ENCODE measurements at regions not wholly inside any gene's neighbourhood (a gene's known extent, or its start where the extent isn't known, plus 50 kb on each side); places are given as distances from the start of the nearest gene placed in this dataset.
A peak's percentile ranks its signal among the peaks of the same experiment; 100 is the strongest.

GRCh38 chr3:71991681-71992080 is 206.7 kb upstream of the PROK2 start:
- no peak for TF ChIP-seq CTCF (IDR thresholded peaks at IDR 0.05)
- Histone ChIP-seq H3K4me1 (no peaks in the 10 kb centered on the region), H3K36me3 (no peaks in the 10 kb centered on the region), H3K9me3 (no peaks in the 10 kb centered on the region), H3K27ac (no peak overlapping the region), H3K4me3 (no peak overlapping the region), H3K27me3 (no peaks in the 10 kb centered on the region)
- ATAC-seq (peak in 2 of 4 donors; percentile 42 to 60), DNase-seq (no peak), FAIRE-seq (no peak)
- intact Hi-C loops (cut with DNase I) = no loop called here
- WGBS, 2 donors = 54 to 63% methylated on average over 2 of the region's 2 CpGs

- H3K4me1 ChIP-seq = no peaks in the 10 kb centered on the region
- no peak for ATAC-seq
- H3K27me3 ChIP-seq = no peaks in the 10 kb centered on the region
- intact Hi-C loops (cut with DNase I) = no loop called here
- no peak for TF ChIP-seq CTCF (IDR thresholded peaks at IDR 0.05)
- no peak for FAIRE-seq
- H3K4me3 ChIP-seq = no peak overlapping the region
- no peaks in the 10 kb centered on the region for H3K9me3 ChIP-seq
- WGBS, 2 donors = 71 to 93% methylated on average over 3 of the region's 3 CpGs
- no peak for DNase-seq
- no peaks in the 10 kb centered on the region for H3K36me3 ChIP-seq
- H3K27ac ChIP-seq = no peak overlapping the region
Measured at GRCh38 chr3:71991046-71991445, 206.1 kb upstream of the PROK2 start.

- Histone ChIP-seq H3K36me3 (no peaks in the 10 kb centered on the region), H3K4me1 (no peaks in the 10 kb centered on the region), H3K4me3 (no peak overlapping the region), H3K9me3 (no peaks in the 10 kb centered on the region), H3K27me3 (no peaks in the 10 kb centered on the region), H3K27ac (no peak overlapping the region)
- no peak for TF ChIP-seq CTCF (IDR thresholded peaks at IDR 0.05)
- intact Hi-C loops (cut with DNase I) = no loop called here
- FAIRE-seq (no peak), ATAC-seq (no peak), DNase-seq (no peak)
Measured at GRCh38 chr3:71990545-71990944, 205.6 kb upstream of the PROK2 start.

GRCh38 chr3:71989165-71989564 is 204.2 kb upstream of the PROK2 start:
- intact Hi-C loops (cut with DNase I) = no loop called here
- FAIRE-seq (no peak), DNase-seq (no peak), ATAC-seq (no peak)
- H3K4me3 ChIP-seq = no peak overlapping the region
- 72 to 82% methylated on average over 4 of the region's 4 CpGs for WGBS, 2 donors
- no peaks in the 10 kb centered on the region for H3K27me3 ChIP-seq
- no peak overlapping the region for H3K27ac ChIP-seq
- no peaks in the 10 kb centered on the region for H3K4me1 ChIP-seq
- no peak for TF ChIP-seq CTCF (IDR thresholded peaks at IDR 0.05)
- H3K36me3 ChIP-seq = no peaks in the 10 kb centered on the region
- H3K9me3 ChIP-seq = no peaks in the 10 kb centered on the region

- FAIRE-seq (no peak), DNase-seq (no peak), ATAC-seq (peak in 1 of 4 donors; percentile 27)
- Histone ChIP-seq H3K9me3 (no peaks in the 10 kb centered on the region), H3K4me3 (no peak overlapping the region), H3K27ac (no peak overlapping the region), H3K27me3 (no peaks in the 10 kb centered on the region), H3K36me3 (no peaks in the 10 kb centered on the region), H3K4me1 (no peaks in the 10 kb centered on the region)
- intact Hi-C loops (cut with DNase I) = no loop called here
- 83 to 92% methylated on average over 5 of the region's 5 CpGs for WGBS, 2 donors
- no peak for TF ChIP-seq CTCF (IDR thresholded peaks at IDR 0.05)
Measured at GRCh38 chr3:71987828-71988227, 202.9 kb upstream of the PROK2 start.
